Gastrocnemius medialis (tissue), 4 donors: ENCODE measurements at regions not wholly inside any gene's neighbourhood (a gene's known extent, or its start where the extent isn't known, plus 50 kb on each side); places are given as distances from the start of the nearest gene placed in this dataset.
A peak's percentile ranks its signal among the peaks of the same experiment; 100 is the strongest.

ENCODE experiments used
- ATAC-seq, 2 donors: fragments of 150-250 bp; one replicate each; pipeline ENCODE4 v1.9.1; 2016
- DNase-seq, 2 donors: peaks; one replicate each; pipeline ENCODE4 v3.0.0-alpha.2; 2019
- H3K27ac ChIP-seq, 4 donors: fragments of 200-600 bp; sonication (generic); 1 replicate in 1 of 4; 2 replicates in 3 of 4; pipeline ENCODE4 v1.5.1; 2016 to 2018; ENCODE audit warnings: mild to moderate bottlenecking in 2 of 4, moderate library complexity in 1 of 4
- H3K27me3 ChIP-seq, 3 donors: fragments of 200-600 bp; sonication (generic) in 2 of 3; 1 replicate in 1 of 3; 2 replicates in 2 of 3; pipeline versions ENCODE4 v1.5.1 to v1.6.0; 2016 to 2019; ENCODE audit warnings: mild to moderate bottlenecking in 1 of 3, moderate library complexity in 1 of 3
- H3K36me3 ChIP-seq, 2 donors: fragments of 200-600 bp; sonication (generic) in 1 of 2; one replicate each; pipeline ENCODE4 v1.5.1; 2017 to 2018
- H3K4me1 ChIP-seq, 2 donors: fragments of 200-600 bp; sonication (generic) in 1 of 2; one replicate each; pipeline ENCODE4 v1.5.1; 2016 to 2017; ENCODE audit warnings: mild to moderate bottlenecking in 2 of 2
- H3K4me3 ChIP-seq, 4 donors: fragments of 200-600 bp; sonication (generic) in 3 of 4; 1 replicate in 1 of 4; 2 replicates in 3 of 4; pipeline ENCODE4 v1.5.1; 2016 to 2019; ENCODE audit warnings: mild to moderate bottlenecking in 2 of 4
- H3K9me3 ChIP-seq, 3 donors: fragments of 200-600 bp; sonication (generic) in 2 of 3; 1 replicate in 1 of 3; 2 replicates in 2 of 3; pipeline ENCODE4 v1.5.1; 2016 to 2019
- CTCF ChIP-seq, 5 experiments: fragments of 450-650 bp in 3 of 5; fragments of 200-600 bp in 2 of 5; sonication (generic) in 2 of 5; IDR thresholded peaks in 4 of 5; conservative IDR thresholded peaks in 1 of 5; 1 replicate in 4 of 5; 2 replicates in 1 of 5; pipeline ENCODE4 v1.5.1; 2016 to 2019; ENCODE audit warnings: antibody characterized with exemption in 5 of 5, mild to moderate bottlenecking in 3 of 5, moderate library complexity in 3 of 5
- POLR2A ChIP-seq, 2 donors: fragments of 450-650 bp; IDR thresholded peaks; one replicate each; pipeline ENCODE4 v1.6.1; 2017; ENCODE audit warnings: antibody characterized with exemption in 2 of 2, mild to moderate bottlenecking in 2 of 2, moderate library complexity in 2 of 2
- in situ Hi-C, 4 donors: fragments of 200-750 bp; cut with MboI; loops; one replicate each; pipeline versions ENCODE4 v1.15.0 to v1.8.0; 2017; ENCODE audit warnings: low sequenced_read_pairs in 4 of 4
- intact Hi-C: fragments of 100-400 bp; cut with DNase I; formaldehyde crosslinking; loops from one replicate; pipeline ENCODE4 v1.15.1; 2023; ENCODE audit warnings: low total_unique reads

GRCh38 chrX:13894888-13895565 lies 78.1 kb upstream of the GPM6B start:
- Histone ChIP-seq H3K9me3 (no peaks in the 10 kb centered on the region), H3K4me3 (no peak overlapping the region), H3K27ac (no peak overlapping the region), H3K4me1 (no peaks in the 10 kb centered on the region), H3K36me3 (no peaks in the 10 kb centered on the region), H3K27me3 (no peaks in the 10 kb centered on the region)
- peak; percentile 30 to 42 for ATAC-seq
- intact Hi-C loops = loop anchor here (5.0 kb wide), 1 partner anchor 132 kb away; the partner anchor contains the start of gene GEMIN8
- TF ChIP-seq CTCF (IDR thresholded peaks at IDR 0.05 in 4 of 5, conservative IDR thresholded peaks at IDR 0.05 in 1 of 5) = no peak
- TF ChIP-seq POLR2A (IDR thresholded peaks at IDR 0.05) = no peak
- in situ Hi-C loops = no loop called here
- DNase-seq = no peak

- Histone ChIP-seq H3K9me3 (no peaks in the 10 kb centered on the region), H3K27me3 (no peaks in the 10 kb centered on the region), H3K4me1 (no peaks in the 10 kb centered on the region), H3K4me3 (no peak overlapping the region), H3K27ac (no peak overlapping the region), H3K36me3 (no peaks in the 10 kb centered on the region)
- in situ Hi-C loops = no loop called here
- TF ChIP-seq POLR2A (IDR thresholded peaks at IDR 0.05) = no peak
- TF ChIP-seq CTCF (IDR thresholded peaks at IDR 0.05 in 4 of 5, conservative IDR thresholded peaks at IDR 0.05 in 1 of 5) = no peak
- intact Hi-C loops = no loop called here
- DNase-seq (peak in 1 of 2 donors; percentile 9), ATAC-seq (no peak)
Observed at GRCh38 chrX:13893826-13894225, 76.9 kb upstream of the GPM6B start.

GRCh38 chrX:13892856-13893255 lies 76.0 kb upstream of the GPM6B start:
- no peak overlapping the region for H3K27ac ChIP-seq
- no peaks in the 10 kb centered on the region for H3K27me3 ChIP-seq
- H3K36me3 ChIP-seq = no peaks in the 10 kb centered on the region
- intact Hi-C loops (no loop called here), in situ Hi-C loops (no loop called here)
- no peak overlapping the region for H3K4me3 ChIP-seq
- ATAC-seq (no peak), DNase-seq (no peak)
- TF ChIP-seq POLR2A (IDR thresholded peaks at IDR 0.05) = no peak
- TF ChIP-seq CTCF (IDR thresholded peaks at IDR 0.05 in 4 of 5, conservative IDR thresholded peaks at IDR 0.05 in 1 of 5) = no peak
- no peaks in the 10 kb centered on the region for H3K4me1 ChIP-seq
- H3K9me3 ChIP-seq = no peaks in the 10 kb centered on the region

- no peak overlapping the region for H3K4me3 ChIP-seq
- ATAC-seq (no peak), DNase-seq (no peak)
- TF ChIP-seq POLR2A (IDR thresholded peaks at IDR 0.05) (no peak), CTCF (IDR thresholded peaks at IDR 0.05 in 4 of 5, conservative IDR thresholded peaks at IDR 0.05 in 1 of 5) (no peak)
- H3K27me3 ChIP-seq = peaks cover 0 to 5% (median 0%) of the 10 kb centered on the region in 3 donors
- in situ Hi-C loops = no loop called here
- intact Hi-C loops = no loop called here
- H3K4me1 ChIP-seq = no peaks in the 10 kb centered on the region
- no peaks in the 10 kb centered on the region for H3K9me3 ChIP-seq
- no peaks in the 10 kb centered on the region for H3K36me3 ChIP-seq
- no peak overlapping the region for H3K27ac ChIP-seq
Observed at GRCh38 chrX:13891377-13892140, 74.7 kb upstream of the GPM6B start.
